HepG2 (cell line): ENCODE measurements at regions not wholly inside any gene's neighbourhood (a gene's known extent, or its start where the extent isn't known, plus 50 kb on each side); places are given as distances from the start of the nearest gene placed in this dataset.
"Not testable (repeated sequence)": the region's sequence is repeated elsewhere in the genome, so short reads cannot be mapped to it uniquely, and the experiment has no call there.

Experiments
- ARNT ChIP-seq: fragments of 450-650 bp; IDR thresholded peaks from 2 replicates; pipeline ENCODE4 v1.6.1; 2017
- RELA ChIP-seq: sonication (generic); formaldehyde crosslinking; IDR thresholded peaks from 2 replicates; pipeline ENCODE4 v1.4.0; 2020; ENCODE audit warnings: missing genetic modification reagents
- SCMH1 ChIP-seq: sonication (generic); formaldehyde crosslinking; IDR thresholded peaks from 2 replicates; pipeline ENCODE4 v1.9.0; 2021; ENCODE audit warnings: missing genetic modification reagents, mild to moderate bottlenecking, borderline replicate concordance
- XRCC5 ChIP-seq: fragments of 200-400 bp; formaldehyde crosslinking; optimal IDR thresholded peaks from 2 replicates; pipeline ENCODE3; 2017; ENCODE audit warnings: mild to moderate bottlenecking, low read length
- ZBTB1 ChIP-seq: sonication (generic); formaldehyde crosslinking; IDR thresholded peaks from 2 replicates; pipeline ENCODE4 v1.4.0; 2020; ENCODE audit warnings: missing genetic modification reagents, borderline replicate concordance
- ZNF768 ChIP-seq: sonication (generic); formaldehyde crosslinking; IDR thresholded peaks from 2 replicates; pipeline ENCODE4 v1.4.0; 2020; ENCODE audit warnings: missing genetic modification reagents
- ZNF792 ChIP-seq: IDR thresholded peaks from 2 replicates; pipeline ENCODE4 v1.6.1; 2016
- TF ChIP-seq, protein P1 (sequence below): sonication (generic); formaldehyde crosslinking; IDR thresholded peaks from 2 replicates; pipeline ENCODE4 v1.5.0; 2020; ENCODE audit warnings: mild to moderate bottlenecking, missing genetic modification reagents
- TF ChIP-seq, protein P2 (sequence below): IDR thresholded peaks from 2 replicates; pipeline ENCODE4 v1.6.1; 2016; ENCODE audit warnings: low read depth
- TF ChIP-seq, protein P3 (sequence below): IDR thresholded peaks from 2 replicates; pipeline ENCODE4 v1.6.1; 2016; ENCODE audit warnings: low read depth, control low read depth

GRCh38 chrY:17593748-17594147 lies 286.3 kb downstream of the CDY2B start:
- TF ChIP-seq ZBTB1; SCMH1 (CRISPR knock-in tag); RELA (CRISPR knock-in tag); ZNF768 (CRISPR knock-in tag); ARNT; XRCC5; ZNF792 (CRISPR knock-in tag): not testable (repeated sequence)
- TF ChIP-seq, protein P1, sequence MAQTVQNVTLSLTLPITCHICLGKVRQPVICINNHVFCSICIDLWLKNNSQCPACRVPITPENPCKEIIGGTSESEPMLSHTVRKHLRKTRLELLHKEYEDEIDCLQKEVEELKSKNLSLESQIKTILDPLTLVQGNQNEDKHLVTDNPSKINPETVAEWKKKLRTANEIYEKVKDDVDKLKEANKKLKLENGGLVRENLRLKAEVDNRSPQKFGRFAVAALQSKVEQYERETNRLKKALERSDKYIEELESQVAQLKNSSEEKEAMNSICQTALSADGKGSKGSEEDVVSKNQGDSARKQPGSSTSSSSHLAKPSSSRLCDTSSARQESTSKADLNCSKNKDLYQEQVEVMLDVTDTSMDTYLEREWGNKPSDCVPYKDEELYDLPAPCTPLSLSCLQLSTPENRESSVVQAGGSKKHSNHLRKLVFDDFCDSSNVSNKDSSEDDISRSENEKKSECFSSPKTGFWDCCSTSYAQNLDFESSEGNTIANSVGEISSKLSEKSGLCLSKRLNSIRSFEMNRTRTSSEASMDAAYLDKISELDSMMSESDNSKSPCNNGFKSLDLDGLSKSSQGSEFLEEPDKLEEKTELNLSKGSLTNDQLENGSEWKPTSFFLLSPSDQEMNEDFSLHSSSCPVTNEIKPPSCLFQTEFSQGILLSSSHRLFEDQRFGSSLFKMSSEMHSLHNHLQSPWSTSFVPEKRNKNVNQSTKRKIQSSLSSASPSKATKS, result not testable (repeated sequence)
- TF ChIP-seq, protein P2, sequence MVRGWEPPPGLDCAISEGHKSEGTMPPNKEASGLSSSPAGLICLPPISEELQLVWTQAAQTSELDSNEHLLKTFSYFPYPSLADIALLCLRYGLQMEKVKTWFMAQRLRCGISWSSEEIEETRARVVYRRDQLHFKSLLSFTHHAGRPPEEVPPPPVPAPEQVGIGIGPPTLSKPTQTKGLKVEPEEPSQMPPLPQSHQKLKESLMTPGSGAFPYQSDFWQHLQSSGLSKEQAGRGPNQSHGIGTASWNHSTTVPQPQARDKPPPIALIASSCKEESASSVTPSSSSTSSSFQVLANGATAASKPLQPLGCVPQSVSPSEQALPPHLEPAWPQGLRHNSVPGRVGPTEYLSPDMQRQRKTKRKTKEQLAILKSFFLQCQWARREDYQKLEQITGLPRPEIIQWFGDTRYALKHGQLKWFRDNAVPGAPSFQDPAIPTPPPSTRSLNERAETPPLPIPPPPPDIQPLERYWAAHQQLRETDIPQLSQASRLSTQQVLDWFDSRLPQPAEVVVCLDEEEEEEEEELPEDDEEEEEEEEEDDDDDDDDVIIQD (CRISPR knock-in tag), result not testable (repeated sequence)
- TF ChIP-seq, protein P3, sequence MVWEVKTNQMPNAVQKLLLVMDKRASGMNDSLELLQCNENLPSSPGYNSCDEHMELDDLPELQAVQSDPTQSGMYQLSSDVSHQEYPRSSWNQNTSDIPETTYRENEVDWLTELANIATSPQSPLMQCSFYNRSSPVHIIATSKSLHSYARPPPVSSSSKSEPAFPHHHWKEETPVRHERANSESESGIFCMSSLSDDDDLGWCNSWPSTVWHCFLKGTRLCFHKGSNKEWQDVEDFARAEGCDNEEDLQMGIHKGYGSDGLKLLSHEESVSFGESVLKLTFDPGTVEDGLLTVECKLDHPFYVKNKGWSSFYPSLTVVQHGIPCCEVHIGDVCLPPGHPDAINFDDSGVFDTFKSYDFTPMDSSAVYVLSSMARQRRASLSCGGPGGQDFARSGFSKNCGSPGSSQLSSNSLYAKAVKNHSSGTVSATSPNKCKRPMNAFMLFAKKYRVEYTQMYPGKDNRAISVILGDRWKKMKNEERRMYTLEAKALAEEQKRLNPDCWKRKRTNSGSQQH, result not testable (repeated sequence)
